GM12872 (cell line): ENCODE measurements at regions not wholly inside any gene's neighbourhood (a gene's known extent, or its start where the extent isn't known, plus 50 kb on each side); places are given as distances from the start of the nearest gene placed in this dataset.

Source experiments
- TF ChIP-seq, protein P1 (sequence below): IDR thresholded peaks from 3 replicates; pipeline ENCODE4 v1.5.1; 2011; ENCODE audit warnings: low read depth, mild to moderate bottlenecking, low read length, moderate library complexity; ENCODE audit not compliant: insufficient read depth

DNA sequence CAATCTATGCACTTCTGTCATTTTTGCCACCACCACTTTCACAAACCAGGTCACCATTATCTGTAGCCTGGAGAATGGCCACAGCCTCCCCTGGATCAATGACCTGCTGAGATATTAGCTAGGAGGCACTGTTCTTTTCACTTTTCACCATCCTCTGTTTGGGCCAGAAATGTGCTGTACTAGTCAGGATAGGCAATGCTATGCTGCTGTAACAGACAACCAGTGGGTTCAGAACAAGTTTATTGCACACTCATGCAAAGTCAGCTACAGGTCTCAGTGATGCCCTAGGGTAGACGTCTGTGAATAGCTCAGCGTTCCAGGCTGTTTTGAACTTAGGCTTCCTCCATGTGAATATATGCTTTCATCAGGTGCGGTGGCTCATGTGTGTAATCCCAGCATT is 231.5 kb downstream of the SUDS3 start:
- TF ChIP-seq, protein P1, sequence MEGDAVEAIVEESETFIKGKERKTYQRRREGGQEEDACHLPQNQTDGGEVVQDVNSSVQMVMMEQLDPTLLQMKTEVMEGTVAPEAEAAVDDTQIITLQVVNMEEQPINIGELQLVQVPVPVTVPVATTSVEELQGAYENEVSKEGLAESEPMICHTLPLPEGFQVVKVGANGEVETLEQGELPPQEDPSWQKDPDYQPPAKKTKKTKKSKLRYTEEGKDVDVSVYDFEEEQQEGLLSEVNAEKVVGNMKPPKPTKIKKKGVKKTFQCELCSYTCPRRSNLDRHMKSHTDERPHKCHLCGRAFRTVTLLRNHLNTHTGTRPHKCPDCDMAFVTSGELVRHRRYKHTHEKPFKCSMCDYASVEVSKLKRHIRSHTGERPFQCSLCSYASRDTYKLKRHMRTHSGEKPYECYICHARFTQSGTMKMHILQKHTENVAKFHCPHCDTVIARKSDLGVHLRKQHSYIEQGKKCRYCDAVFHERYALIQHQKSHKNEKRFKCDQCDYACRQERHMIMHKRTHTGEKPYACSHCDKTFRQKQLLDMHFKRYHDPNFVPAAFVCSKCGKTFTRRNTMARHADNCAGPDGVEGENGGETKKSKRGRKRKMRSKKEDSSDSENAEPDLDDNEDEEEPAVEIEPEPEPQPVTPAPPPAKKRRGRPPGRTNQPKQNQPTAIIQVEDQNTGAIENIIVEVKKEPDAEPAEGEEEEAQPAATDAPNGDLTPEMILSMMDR: no peak

DNA sequence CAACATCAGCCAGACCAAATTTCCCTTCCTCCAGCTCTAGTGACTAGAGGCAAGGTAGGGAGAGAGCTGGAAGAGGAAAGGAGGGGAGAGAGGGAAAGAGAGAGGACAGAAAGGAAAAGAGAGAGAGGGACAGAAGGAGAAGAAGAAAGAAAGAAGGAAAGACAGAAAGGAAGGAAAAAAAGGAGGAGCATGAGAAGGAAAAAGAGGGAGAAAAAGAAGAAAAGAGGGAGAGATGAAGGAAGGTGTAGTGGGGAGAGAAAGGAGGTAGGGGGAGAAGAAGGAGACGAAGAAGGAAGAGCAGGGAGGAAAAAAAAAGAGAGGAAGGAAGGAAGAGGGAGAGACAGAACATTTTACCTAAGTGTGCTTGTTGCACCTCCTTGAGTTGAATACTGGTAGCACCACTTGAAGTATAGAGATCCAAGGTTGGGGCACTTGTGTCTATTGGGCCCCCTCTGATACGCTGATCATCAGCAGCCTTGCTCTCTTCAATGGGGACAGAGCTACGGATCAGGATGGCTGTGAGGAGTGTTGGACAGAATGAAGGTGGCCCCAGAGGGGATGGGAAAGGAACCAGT is 232.5 kb downstream of the SUDS3 start:
- TF ChIP-seq, protein P1: no peak

DNA sequence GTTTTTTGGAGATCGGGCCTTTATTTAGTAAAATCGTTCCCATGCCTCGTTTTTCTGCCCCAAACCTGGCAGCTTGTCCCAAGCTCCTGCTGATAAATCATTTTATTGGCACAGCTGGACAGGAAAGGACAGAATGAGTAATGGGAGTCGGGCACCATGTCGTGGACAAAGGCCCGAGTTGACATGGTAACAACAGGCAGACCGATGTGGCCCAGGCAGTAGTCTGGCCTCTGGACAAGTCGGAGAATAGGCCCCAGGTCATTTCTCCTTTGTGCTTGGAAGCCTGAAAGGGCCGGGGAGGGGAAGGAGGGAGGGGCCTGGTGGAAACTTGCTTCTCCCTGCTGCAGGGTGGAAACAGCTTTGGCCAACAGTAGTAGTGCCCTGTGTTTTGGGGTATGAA is 234.9 kb downstream of the SUDS3 start:
- TF ChIP-seq, protein P1: no peak

DNA sequence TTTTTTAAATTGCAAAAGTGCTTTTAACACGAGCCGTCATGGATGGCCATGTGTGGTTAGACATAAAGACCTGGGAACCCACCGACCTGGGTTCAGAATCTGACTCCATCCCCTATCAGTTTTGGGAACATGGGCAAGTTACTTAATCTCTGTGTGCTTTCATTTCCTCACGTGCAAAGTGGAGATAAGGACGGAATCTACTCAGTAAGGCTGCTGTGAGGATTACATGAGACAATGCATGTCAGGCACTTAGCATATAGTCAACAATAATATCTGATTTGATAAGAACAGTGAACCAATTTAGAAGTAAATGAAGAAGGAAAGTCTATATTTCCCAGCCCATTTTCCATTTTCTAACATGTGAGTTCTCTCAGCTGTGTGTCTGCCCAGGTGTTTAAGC is 235.4 kb downstream of the SUDS3 start:
- TF ChIP-seq, protein P1: no peak

DNA sequence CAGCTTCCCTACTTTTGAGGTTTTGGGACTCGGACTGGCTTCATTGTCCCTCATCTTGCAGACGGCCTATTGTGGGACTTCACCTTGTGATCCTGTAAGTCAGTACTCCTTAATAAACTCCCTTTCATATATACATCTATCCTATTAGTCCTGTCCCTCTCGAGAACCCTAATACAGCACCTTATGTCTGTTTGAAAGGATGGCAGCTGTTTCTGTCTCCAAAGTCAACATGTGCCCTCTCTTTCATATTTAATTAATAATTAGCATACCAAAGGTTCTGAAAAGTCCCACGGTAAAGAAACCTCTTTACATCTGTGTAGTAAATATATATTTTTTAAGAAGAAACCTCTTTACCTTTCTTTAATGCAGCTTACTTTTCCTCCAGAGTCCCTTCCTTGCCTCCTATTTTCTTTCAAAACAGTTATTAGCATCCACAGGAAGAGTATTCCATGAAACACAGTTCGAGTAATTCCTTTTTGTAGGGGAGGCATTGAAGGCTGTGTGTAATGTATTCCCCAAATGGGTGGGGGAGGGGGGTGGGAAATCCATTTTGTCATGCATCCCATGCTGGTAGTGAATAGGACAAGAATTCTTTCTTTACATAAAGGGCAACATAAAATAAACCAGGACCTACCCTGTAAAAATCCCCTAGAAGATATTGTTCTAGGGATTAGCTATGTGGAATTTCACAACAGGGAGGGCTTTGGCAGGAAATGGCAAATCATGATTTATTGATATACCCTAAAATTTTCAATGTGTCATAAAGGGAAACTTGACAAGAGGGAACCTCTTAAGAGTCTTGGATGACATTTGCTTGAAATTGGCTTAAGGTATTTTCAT is 241.5 kb downstream of the SUDS3 start:
- TF ChIP-seq, protein P1: no peak

DNA sequence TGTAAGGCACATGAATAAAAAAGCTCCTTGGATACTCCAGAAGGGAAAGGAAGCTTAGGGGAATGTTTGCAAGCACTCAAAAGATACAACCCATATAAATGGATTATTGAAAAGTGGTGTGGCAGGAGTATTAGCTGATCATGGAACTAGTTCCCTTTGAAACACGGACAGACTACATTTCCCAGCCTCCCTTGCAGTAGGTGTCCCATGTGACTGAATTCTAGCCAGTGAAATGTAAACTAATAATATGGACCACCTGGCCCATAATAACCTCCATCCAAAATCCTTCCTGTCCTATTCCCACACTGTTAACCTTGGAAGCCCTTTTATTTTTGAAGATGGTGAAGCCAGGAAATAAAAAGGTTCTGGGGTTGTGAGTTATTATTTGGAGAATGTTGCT is 242.3 kb downstream of the SUDS3 start:
- TF ChIP-seq, protein P1: no peak

DNA sequence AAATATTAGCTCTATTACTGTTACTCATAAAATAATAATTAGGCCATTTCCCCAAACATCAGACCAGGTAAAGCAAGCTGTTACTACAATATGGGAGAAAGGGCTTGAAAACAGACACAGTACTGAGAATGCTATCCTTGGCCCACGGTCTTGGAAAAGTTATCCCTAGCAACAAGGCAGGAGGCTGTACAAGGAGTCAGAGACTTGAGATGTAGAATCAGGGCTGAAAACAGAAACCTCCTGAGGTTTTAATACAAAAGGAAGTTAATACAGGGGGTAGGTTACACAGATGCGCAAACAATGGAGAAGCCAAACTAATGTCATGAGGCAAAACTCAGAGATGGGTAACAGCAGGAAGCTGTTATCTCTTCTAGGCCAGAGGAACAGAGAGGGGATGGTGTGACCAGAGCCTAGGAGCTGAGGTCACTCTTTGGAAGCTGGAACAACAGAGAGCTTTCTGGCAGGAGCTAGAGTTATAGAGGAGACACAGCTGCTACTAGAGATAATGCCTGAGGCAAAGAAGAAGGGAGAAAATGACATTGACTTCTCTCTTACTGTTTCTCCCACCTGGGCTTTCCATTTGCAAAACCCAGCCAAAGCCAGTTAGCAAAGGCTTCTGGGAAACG is 248.8 kb downstream of the SUDS3 start:
- TF ChIP-seq, protein P1: no peak
